Hematopoietic multipotent progenitor cell treated with erythropoietin and hydrocortisone succinate and interleukin-3 and kit ligand, for 8 days (in vitro differentiated cells): ENCODE measurements at regions not wholly inside any gene's neighbourhood (a gene's known extent, or its start where the extent isn't known, plus 50 kb on each side); places are given as distances from the start of the nearest gene placed in this dataset.
"Not testable (repeated sequence)": the region's sequence is repeated elsewhere in the genome, so short reads cannot be mapped to it uniquely, and the experiment has no call there.

ENCODE experiments used
- DNase-seq: peaks from one replicate; pipeline ENCODE4 v3.0.0-alpha.2; 2015

GRCh38 chr2:22444281-22444680 is 940.7 kb upstream of the KLHL29 start:
- DNase-seq: no peak

GRCh38 chr2:22449696-22450095 is 935.3 kb upstream of the KLHL29 start:
- no peak for DNase-seq

DNA sequence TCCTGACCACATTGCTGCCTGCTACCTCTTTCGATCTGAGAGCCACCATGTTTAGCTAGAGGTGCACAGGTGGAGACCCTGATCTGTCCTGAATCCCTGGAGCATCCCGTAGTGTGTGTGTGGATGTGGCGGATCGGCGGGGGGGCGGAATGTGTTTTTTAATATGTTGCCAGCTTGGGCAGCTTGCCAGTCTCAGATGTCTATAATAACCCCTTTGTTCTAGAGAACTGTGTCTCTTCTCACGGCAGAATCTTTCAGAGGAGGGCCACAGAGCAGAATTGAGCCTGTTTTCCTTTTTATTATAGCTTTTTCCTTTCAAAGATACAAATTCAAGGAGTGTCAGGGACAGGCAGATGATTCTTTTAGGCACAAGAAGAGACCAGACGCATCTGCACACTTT is 934.1 kb upstream of the KLHL29 start:
- DNase-seq: no peak

- DNase-seq: no peak
Observed at GRCh38 chr2:22454826-22455485, 930.0 kb upstream of the KLHL29 start.

DNA sequence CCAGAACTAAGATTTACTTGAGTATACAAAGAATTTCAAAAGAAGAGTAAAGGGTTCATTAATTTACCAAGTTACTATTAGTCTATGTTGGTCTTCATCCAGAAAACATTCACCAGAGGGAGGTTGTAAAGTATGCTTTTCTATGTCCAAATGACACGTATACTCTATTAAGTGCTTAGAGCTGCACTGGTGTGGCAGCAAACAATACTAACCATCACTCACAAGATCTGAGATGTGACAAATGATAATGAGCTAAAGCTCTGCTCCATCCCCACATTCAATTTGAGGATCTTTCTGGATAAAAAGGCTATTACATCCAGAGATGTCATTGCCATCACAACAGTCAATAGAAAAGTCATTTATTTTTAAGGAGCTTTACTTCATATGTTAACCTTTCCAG is 926.5 kb upstream of the KLHL29 start:
- no peak for DNase-seq

DNA sequence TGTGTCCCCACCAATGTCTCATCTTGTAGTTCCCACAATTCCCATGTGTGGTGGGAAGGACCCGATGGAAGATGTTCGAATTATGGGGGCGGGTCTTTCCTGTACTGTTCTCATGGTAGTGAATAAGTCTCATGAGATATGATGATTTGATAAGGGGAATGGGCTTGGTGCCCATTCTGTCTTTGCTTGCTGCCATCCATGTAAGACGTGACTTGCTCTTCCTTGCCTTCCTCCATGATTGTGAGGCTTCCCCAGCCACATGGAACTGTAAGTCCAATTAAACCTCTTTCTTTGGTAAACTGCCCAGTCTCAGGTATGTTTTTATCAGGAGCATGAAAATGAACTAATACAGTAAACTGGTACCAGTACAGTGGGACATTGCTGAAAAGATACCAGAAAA is 909.9 kb upstream of the KLHL29 start:
- not testable (repeated sequence) for DNase-seq

GRCh38 chr2:22478329-22478728 is 906.6 kb upstream of the KLHL29 start:
- no peak for DNase-seq

GRCh38 chr2:22481486-22482259 is 903.3 kb upstream of the KLHL29 start:
- DNase-seq: no peak

- no peak for DNase-seq
Observed at GRCh38 chr2:22483036-22483435, 901.9 kb upstream of the KLHL29 start.

DNA sequence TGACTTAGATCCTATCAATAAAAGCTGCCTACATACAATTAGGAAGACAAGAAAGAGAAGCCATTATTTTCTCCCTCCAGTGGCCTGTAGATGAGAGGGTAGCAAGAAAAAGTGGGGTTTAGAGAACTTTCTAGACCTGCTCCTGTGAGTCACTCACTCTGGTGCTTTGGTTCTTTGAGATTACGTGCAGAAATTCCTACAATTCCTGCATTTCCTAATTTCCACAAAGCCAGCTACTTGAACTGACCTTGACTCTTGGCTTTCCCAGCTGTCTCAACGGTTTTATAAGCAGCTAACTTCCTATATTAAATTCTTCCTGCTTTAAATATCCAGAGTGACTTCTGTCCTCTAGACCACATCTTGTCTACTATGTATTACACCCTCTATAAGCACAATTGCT is 899.5 kb upstream of the KLHL29 start:
- no peak for DNase-seq

- no peak for DNase-seq
Observed at GRCh38 chr2:22486343-22486742, 898.6 kb upstream of the KLHL29 start.

DNA sequence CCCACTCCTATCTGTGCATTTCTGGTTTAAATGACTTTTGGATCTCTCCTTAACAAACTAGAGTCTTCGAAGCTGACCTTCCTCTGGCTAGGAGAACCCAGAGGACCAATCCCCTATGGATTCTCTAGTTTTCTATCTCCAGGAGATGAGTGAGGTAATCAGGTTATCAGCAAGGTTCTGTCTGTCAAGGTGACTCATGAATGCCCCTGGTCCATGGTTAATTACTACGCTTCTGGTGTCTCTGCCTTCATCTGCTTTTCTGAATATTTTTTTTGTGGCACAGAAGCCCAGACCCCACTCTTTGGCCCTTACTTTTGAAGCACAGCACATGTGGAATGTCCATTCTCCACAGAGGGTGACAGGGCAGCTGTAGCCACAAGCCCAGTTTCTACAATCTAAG is 897.9 kb upstream of the KLHL29 start:
- no peak for DNase-seq

GRCh38 chr2:22487541-22487940 is 897.4 kb upstream of the KLHL29 start:
- DNase-seq: no peak

DNA sequence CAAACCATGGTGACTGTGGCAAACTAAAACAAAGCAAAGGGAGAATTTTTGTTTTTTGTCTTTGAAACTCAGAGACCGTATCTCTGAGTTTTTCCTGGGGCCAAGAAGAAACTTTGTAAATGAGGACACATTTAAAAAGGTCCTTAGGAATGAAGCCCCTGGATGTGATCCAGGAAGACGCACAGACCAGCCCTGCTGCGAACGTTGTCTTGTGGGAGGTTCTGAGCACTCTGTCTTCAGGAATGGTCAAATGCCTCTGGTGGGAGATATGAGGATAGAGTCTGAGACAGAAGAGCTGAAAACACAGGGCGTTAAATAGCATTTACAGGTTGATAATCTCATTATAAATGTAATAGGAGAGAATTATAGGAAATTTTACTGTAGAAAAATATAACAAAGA is 893.5 kb upstream of the KLHL29 start:
- no peak for DNase-seq

DNA sequence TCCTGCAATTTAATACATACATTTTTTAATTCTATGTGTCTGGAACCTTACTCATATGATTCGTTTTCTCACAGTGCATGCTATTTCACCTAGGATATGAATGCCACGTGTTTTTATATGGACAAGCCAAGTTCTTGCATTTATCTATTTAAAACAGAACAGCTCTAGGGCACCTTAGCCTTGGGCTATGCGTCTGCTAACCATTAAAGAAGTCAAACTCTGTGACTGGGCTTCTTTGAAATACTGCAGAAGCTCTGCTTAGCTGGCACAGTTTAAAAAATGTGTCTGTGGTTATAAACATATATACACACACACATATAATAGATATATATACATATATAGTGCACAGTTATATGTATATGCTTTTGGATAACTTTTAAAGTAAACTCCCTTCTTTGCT is 890.8 kb upstream of the KLHL29 start:
- DNase-seq: no peak

GRCh38 chr2:22497064-22497463 is 887.9 kb upstream of the KLHL29 start:
- DNase-seq: no peak

DNA sequence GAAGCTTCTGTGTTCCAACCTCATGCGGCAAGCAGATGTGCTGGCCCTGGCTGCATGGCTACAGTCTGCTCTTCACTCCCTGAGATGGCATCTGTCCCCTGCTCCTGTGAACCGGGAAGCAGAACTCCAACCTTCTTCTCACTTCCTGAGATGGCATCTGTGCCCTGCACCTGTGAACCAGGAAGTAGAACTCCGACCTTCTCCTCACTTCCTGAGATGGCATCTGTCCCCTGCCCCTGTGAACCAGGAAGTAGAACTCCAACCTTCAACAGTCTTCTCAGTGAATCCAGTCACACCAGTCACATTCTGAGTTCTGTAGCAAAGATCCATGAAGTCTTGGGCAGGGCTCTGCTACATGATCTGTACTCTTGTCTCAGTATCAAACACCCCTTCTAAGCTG is 887.2 kb upstream of the KLHL29 start:
- no peak for DNase-seq

GRCh38 chr2:22499082-22499839 is 885.7 kb upstream of the KLHL29 start:
- no peak for DNase-seq

GRCh38 chr2:22500555-22500935 is 884.4 kb upstream of the KLHL29 start:
- DNase-seq: no peak

- no peak for DNase-seq
Observed at GRCh38 chr2:22501851-22502250, 883.1 kb upstream of the KLHL29 start.

- DNase-seq: no peak
Observed at GRCh38 chr2:22513563-22513962, 871.4 kb upstream of the KLHL29 start.

GRCh38 chr2:22517141-22517540 is 867.8 kb upstream of the KLHL29 start:
- DNase-seq: no peak

DNA sequence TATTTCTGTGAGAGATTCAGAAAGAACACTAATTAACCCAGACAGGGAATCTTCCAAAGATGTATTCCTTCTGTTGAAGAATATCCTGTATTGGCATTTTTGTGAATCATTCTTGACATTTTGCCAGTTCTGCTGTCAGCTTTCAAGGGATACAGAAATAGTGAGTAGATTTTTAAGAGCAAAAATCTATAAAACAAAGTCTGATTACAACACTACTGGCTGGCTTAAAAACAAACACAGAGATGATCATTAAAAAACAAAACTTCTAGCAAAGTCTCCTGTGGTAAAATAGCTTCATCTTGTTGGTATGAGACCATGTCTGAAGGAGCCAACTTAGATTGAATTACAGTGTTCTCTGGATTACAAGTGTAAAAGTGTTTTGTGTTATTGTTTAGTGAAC is 866.3 kb upstream of the KLHL29 start:
- no peak for DNase-seq
